ENCODE measurements at regions not wholly inside any gene's neighbourhood (a gene's known extent, or its start where the extent isn't known, plus 50 kb on each side); places are given as distances from the start of the nearest gene placed in this dataset.
"Not testable (repeated sequence)": the region's sequence is repeated elsewhere in the genome, so short reads cannot be mapped to it uniquely, and the experiment has no call there.

DNA sequence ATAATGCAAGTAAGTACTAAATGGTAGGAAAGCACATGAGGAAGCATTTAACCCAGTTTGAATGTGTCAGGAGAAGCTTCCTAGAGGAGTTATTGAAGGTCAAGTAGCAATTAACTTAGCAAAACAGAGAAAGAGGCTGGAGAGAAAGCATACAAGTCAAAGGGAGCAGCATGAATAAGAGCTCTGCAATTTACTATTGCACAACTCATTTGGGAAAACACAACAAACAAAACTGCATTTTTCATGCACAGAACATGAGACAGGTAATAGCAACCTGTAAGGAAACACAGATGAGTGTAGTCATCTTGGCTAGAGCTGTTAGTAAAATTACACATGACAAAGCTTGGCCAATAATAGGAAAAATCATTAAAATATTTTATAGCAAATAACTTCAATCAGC, 538.1 kb downstream of the PPP4R3C start:
- no peak for DNase-seq (ENCODE audit: extremely low spot score)
- CTCF ChIA-PET = no interaction called here

DNA sequence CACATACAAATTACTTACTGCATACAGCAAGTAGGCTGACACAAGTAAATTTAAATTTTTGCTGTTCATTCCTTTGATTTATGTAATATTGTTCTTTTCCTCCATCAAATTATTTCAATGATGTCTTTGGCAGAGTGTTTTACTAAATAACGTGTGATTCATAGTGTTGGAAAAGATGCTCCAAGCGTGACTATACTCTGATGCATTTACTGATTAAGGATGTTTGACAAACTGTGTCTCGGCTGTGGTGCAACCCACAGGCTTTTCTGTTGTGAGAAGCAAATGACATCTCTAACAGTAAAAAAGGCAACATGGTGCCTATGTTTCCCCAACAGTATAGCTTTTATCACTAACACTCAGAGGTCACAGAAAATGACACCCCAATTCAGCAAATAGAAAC, 540.9 kb downstream of the PPP4R3C start:
- no peak for TF ChIP-seq LEF1 (IDR thresholded peaks at IDR 0.05; ENCODE audit: borderline replicate concordance)
- TF ChIP-seq NFRKB (IDR thresholded peaks at IDR 0.05) = no peak
- no peak for TF ChIP-seq SP1 (IDR thresholded peaks at IDR 0.05)
- TF ChIP-seq FOXA1 (IDR thresholded peaks at IDR 0.05) = no peak
- no peak for TF ChIP-seq ELF4 (IDR thresholded peaks at IDR 0.05)
- TF ChIP-seq ZNF384 (IDR thresholded peaks at IDR 0.05) = no peak
- TF ChIP-seq FOXK2 (IDR thresholded peaks at IDR 0.05) = no peak
- no peak for TF ChIP-seq BHLHE40 (IDR thresholded peaks at IDR 0.05; ENCODE audit: borderline replicate concordance)

More for the DNA sequence above, 538.1 kb downstream of the PPP4R3C start:
- POLR2A ChIA-PET = no interaction called here
- no peak for TF ChIP-seq FOXA1 (IDR thresholded peaks at IDR 0.05)
- TF ChIP-seq ZNF384 (IDR thresholded peaks at IDR 0.05) = no peak
- no peak for TF ChIP-seq TARDBP (IDR thresholded peaks at IDR 0.05)
- no peak for TF ChIP-seq FOXK2 (IDR thresholded peaks at IDR 0.05)
- TF ChIP-seq HDGF (IDR thresholded peaks at IDR 0.05; ENCODE audit: borderline replicate concordance) = no peak
- no peak for TF ChIP-seq NFRKB (IDR thresholded peaks at IDR 0.05)
- TF ChIP-seq BHLHE40 (IDR thresholded peaks at IDR 0.05; ENCODE audit: borderline replicate concordance) = no peak
- TF ChIP-seq ELF4 (IDR thresholded peaks at IDR 0.05) = no peak

DNA sequence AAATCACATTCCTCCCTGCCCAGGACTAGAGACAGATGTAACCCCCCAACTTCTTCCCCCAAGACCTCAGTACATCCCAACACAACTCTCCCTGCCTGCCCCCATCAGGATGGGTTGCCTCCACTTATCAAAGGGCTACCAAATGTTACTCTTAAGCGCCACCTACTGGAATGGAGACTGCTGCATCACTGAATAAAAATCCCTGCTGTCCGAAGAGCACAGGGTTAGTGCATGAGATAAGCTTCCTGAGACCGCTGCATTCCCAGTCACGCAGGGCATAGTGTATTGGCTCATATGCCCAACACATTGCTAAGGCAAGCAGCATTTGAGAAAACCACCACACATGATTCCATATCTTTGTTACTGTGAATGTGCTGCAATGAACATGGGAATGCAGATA, 544.5 kb downstream of the PPP4R3C start:
- TF ChIP-seq ZNF384 (IDR thresholded peaks at IDR 0.05) (no peak), SP1 (IDR thresholded peaks at IDR 0.05) (no peak), CTBP1 (IDR thresholded peaks at IDR 0.05; ENCODE audit: borderline replicate concordance) (no peak), FOXM1 (IDR thresholded peaks at IDR 0.05; ENCODE audit: borderline replicate concordance) (no peak), HDGF (IDR thresholded peaks at IDR 0.05; ENCODE audit: borderline replicate concordance) (no peak), BHLHE40 (IDR thresholded peaks at IDR 0.05; ENCODE audit: borderline replicate concordance) (no peak), L3MBTL2 (conservative IDR thresholded peaks at IDR 0.05) (no peak), ELF4 (IDR thresholded peaks at IDR 0.05) (no peak), SUZ12 (IDR thresholded peaks at IDR 0.05) (no peak), FOXK2 (IDR thresholded peaks at IDR 0.05) (no peak), ARNT (IDR thresholded peaks at IDR 0.05) (no peak), LEF1 (IDR thresholded peaks at IDR 0.05; ENCODE audit: borderline replicate concordance) (no peak)
- TF ChIP-seq, protein P1, sequence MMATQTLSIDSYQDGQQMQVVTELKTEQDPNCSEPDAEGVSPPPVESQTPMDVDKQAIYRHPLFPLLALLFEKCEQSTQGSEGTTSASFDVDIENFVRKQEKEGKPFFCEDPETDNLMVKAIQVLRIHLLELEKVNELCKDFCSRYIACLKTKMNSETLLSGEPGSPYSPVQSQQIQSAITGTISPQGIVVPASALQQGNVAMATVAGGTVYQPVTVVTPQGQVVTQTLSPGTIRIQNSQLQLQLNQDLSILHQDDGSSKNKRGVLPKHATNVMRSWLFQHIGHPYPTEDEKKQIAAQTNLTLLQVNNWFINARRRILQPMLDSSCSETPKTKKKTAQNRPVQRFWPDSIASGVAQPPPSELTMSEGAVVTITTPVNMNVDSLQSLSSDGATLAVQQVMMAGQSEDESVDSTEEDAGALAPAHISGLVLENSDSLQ (IDR thresholded peaks at IDR 0.05) = no peak
- peak; percentile 46 for DNase-seq (ENCODE audit: extremely low spot score)
- ChIA-PET POLR2A (no interaction called here), CTCF (interaction anchor here (0.6 kb wide), 1 partner anchor 266 kb away, joined by 3 read pairs; no protein-coding TSS in a partner anchor)

More for the DNA sequence above, 540.9 kb downstream of the PPP4R3C start:
- ChIA-PET CTCF (no interaction called here), POLR2A (no interaction called here)
- no peak for DNase-seq (ENCODE audit: extremely low spot score)

DNA sequence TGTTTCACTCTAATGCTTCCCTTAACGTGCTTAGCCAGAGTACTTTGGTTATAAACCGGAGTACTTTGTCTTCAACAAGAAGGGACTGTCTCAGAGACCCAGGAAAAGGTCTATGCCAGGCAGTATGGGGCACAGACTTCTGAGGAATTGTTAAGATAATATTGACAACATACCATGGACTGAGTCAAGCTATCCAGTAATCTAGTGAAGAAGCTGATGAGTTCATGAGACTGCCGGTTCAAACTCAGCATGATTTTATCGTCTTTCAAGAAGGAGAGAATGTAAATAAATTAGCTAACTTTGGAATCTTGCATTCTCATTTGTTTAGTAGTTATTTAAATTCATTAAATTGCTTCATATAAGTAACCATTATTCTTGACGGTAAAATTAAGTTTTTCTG, 546.1 kb downstream of the PPP4R3C start:
- ChIA-PET CTCF (no interaction called here), POLR2A (no interaction called here)
- TF ChIP-seq HDGF (IDR thresholded peaks at IDR 0.05; ENCODE audit: borderline replicate concordance) (no peak), FOXA1 (IDR thresholded peaks at IDR 0.05) (no peak), TARDBP (IDR thresholded peaks at IDR 0.05) (no peak), LEF1 (IDR thresholded peaks at IDR 0.05; ENCODE audit: borderline replicate concordance) (no peak), ELF4 (IDR thresholded peaks at IDR 0.05) (no peak), SP1 (IDR thresholded peaks at IDR 0.05) (no peak), FOXK2 (IDR thresholded peaks at IDR 0.05) (no peak), FOXM1 (IDR thresholded peaks at IDR 0.05; ENCODE audit: borderline replicate concordance) (no peak), L3MBTL2 (conservative IDR thresholded peaks at IDR 0.05) (no peak), ARNT (IDR thresholded peaks at IDR 0.05) (no peak), BHLHE40 (IDR thresholded peaks at IDR 0.05; ENCODE audit: borderline replicate concordance) (no peak), SUZ12 (IDR thresholded peaks at IDR 0.05) (no peak), NFRKB (IDR thresholded peaks at IDR 0.05) (no peak)
- no peak for DNase-seq (ENCODE audit: extremely low spot score)

DNA sequence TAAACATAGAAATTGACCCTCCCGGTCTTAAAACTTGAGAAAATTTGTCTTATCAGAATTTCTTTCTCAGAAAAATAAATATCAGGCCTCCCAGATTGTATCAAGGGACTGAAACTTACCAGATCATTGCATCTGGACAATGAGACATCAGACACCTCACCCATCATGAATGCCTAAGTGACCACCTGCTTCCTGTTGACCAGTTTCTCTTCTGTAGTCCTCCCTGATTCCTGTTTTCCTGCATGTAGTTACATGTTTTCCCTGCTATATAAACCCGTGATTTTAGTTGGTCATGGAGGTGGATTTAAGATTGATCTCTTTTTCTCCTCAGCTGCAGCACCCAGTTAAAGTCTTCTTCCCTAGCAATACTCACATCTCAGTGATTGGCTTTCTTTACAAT, 548.1 kb downstream of the PPP4R3C start:
- CTCF ChIA-PET = no interaction called here
- DNase-seq (ENCODE audit: extremely low spot score) = no peak
- POLR2A ChIA-PET = no interaction called here
- TF ChIP-seq LEF1 (IDR thresholded peaks at IDR 0.05; ENCODE audit: borderline replicate concordance) (no peak), BHLHE40 (IDR thresholded peaks at IDR 0.05; ENCODE audit: borderline replicate concordance) (no peak), L3MBTL2 (conservative IDR thresholded peaks at IDR 0.05) (no peak), SP1 (IDR thresholded peaks at IDR 0.05) (no peak), ZNF384 (IDR thresholded peaks at IDR 0.05) (no peak), FOXA1 (IDR thresholded peaks at IDR 0.05) (no peak), HDGF (IDR thresholded peaks at IDR 0.05; ENCODE audit: borderline replicate concordance) (no peak), CTBP1 (IDR thresholded peaks at IDR 0.05; ENCODE audit: borderline replicate concordance) (no peak), ELF4 (IDR thresholded peaks at IDR 0.05) (no peak), NFRKB (IDR thresholded peaks at IDR 0.05) (no peak), FOXM1 (IDR thresholded peaks at IDR 0.05; ENCODE audit: borderline replicate concordance) (no peak), TARDBP (IDR thresholded peaks at IDR 0.05) (no peak), FOXK2 (IDR thresholded peaks at IDR 0.05) (no peak)

DNA sequence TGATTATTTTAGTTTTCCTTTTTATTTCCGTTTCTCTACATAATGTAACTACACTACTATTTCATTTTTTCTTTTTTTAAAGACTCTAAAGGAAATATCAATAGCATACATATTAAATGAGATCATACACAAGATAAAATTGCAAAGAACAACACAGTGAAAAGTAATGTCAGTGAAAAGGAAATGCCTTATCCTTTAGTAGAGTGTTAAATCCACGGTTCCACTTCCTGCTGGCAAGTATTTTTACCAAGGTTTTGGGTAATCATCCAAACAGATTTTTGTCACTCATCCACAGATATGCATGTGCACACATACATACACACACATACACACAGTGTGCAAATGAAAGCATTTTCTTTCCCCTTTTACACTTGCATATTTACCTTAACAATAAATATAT, 548.9 kb downstream of the PPP4R3C start:
- no peak for TF ChIP-seq FOXK2 (IDR thresholded peaks at IDR 0.05)
- TF ChIP-seq NFRKB (IDR thresholded peaks at IDR 0.05) = no peak
- TF ChIP-seq L3MBTL2 (conservative IDR thresholded peaks at IDR 0.05) = no peak
- DNase-seq (ENCODE audit: extremely low spot score) = no peak
- CTCF ChIA-PET = no interaction called here
- POLR2A ChIA-PET = no interaction called here

DNA sequence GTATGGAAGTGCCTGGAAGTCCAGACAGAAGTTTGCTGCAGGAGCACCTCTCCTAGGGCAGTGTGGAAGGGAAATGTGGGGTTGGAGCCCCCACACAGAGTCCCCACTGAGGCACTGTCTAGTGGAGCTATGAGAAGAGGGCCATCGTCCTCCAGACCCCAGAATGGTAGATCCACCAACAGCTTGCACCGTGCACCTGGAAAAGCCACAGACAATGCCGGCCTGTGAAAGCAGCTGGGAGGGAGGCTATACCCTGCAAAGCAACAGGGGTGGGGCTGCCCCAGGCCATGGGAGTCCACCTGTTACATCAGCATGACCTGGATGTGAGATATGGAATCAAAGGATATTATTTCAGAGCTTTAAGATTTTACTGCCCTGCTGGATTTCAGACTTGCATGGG, 551.4 kb downstream of the PPP4R3C start:
- DNase-seq (ENCODE audit: extremely low spot score); POLR2A ChIA-PET; CTCF ChIA-PET: not testable (repeated sequence)

DNA sequence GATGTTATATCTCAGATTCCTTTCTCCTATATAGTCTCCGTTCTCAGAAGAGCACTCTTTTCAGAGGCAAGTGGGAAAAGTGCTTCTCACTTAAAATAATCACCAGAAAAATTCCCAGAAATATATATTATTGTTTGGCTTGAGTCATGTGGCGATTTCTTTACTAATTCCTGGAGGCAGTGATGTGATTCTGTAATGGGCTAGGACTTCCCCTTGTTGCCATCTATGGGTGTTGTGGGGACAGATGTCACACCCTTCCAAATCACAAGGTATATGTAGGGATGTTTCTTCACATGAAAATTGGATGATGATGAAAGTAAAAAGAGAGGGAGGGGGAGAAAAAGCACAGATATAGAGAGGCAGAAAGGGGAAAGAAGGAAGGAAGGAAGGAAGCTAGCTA, 553.4 kb downstream of the PPP4R3C start:
- POLR2A ChIA-PET = no interaction called here
- CTCF ChIA-PET = no interaction called here
- TF ChIP-seq FOXK2 (IDR thresholded peaks at IDR 0.05) (no peak), BHLHE40 (IDR thresholded peaks at IDR 0.05; ENCODE audit: borderline replicate concordance) (no peak)
- TF ChIP-seq, protein P1 (IDR thresholded peaks at IDR 0.05) = no peak
- no peak for DNase-seq (ENCODE audit: extremely low spot score)

Measured in HEK293T (cell line).